ENCODE measurements at regions not wholly inside any gene's neighbourhood (a gene's known extent, or its start where the extent isn't known, plus 50 kb on each side); places are given as distances from the start of the nearest gene placed in this dataset.
A peak's percentile ranks its signal among the peaks of the same experiment; 100 is the strongest.

DNA sequence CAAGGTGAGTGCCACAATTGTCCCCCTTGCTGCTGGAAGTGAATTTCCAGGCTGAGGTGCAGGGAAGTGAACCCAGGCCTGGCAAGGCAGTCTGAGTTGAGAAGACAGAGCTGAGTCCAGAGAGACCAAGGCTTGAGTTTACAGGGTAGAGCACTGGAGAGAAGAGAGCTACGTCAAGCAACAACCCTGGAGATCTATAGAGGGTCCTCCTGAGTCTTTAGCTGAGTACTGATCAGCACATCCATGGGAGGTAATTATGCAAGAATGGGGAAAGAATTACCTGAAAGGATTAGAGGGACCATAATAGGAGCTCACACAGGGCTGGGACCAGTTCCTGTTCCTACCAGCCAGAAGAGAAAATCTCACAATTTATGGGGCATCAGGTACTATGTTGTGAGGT lies 190.7 kb downstream of the NEDD1 start:
- DNase-seq: no peak

DNA sequence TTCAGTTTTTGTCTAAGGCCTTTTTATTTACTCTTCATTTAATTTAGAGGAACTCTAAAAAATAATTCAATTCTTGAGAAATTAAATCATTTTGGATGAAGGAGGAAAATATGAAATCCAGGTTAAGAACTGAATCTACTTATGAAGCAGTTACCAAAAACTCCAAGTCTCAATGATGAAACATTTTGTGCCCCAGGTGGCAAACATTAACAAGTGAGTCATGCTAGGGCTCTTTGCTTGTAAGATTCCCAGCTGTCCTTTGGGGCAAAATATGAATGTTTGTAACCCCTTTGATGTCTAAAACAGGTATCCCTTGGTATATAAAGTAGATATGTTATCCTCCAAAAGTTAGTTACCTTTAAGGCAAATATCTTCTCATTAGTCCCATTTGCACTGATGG lies 202.4 kb downstream of the NEDD1 start:
- DNase-seq: no peak

DNA sequence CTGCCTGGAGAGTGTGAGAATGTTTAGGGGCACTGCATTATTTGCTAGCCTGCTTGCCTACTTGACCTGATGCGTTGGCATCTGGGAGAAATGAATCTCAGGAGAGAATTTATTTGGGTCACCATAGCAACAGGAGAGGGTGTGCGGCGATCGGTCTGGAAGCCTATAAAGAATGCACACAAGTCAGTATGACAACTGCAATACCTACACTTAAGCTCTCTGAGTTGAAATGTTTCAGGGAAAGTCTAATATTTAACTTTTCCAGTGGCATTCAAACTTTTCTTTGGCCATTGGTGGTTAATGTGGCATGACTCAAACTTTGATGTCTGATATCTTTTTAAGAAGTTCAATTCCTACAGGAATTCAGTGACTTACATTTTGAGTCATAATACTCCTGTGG lies 205.1 kb downstream of the NEDD1 start:
- DNase-seq: no peak

DNA sequence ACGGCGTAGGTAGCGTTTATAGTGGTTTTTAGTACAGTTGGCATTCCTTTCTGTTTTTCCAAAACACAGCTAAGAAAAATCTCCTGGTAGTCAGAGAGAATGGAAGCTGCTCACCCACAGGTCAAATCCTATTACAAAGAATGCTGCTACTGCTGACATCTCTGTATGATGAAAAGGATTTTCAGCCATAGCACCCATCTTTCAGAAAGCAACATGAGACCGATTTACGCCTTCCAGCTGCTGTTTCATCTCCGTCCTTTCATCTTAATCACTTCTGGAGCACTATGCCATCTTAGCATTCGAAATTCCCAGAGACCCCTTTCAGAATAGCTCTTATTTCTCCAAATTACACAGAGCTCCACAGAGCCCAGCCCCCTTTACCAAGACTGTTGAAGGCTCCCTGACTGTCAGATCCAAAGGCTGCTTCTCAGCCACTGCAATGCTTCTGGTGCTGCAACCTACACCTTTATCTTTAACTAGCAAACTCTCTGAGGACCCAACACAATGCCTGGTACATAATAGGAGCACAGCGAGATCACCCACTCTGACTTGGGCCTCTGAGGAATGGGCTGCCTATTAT lies 211.8 kb downstream of the NEDD1 start:
- DNase-seq: no peak

DNA sequence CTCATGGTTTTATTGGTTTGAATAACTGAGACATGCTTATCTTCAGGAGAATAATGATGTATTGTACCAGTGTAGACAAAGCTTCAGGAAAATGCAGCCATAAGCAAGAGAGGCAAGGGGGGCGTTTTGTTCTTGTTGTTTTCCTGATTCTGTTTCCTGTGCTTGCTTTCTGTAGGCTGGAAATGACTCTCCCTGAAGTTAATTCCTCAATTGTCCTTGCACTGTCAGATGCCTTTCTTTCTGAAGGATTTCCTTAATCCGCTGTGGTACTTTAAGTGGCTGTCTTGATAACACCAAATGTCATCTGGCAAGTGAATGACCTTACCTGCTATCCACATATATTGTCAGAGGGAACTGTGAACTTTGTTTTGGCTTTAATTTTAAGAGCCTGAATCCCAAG lies 220.0 kb downstream of the NEDD1 start:
- no peak for DNase-seq

DNA sequence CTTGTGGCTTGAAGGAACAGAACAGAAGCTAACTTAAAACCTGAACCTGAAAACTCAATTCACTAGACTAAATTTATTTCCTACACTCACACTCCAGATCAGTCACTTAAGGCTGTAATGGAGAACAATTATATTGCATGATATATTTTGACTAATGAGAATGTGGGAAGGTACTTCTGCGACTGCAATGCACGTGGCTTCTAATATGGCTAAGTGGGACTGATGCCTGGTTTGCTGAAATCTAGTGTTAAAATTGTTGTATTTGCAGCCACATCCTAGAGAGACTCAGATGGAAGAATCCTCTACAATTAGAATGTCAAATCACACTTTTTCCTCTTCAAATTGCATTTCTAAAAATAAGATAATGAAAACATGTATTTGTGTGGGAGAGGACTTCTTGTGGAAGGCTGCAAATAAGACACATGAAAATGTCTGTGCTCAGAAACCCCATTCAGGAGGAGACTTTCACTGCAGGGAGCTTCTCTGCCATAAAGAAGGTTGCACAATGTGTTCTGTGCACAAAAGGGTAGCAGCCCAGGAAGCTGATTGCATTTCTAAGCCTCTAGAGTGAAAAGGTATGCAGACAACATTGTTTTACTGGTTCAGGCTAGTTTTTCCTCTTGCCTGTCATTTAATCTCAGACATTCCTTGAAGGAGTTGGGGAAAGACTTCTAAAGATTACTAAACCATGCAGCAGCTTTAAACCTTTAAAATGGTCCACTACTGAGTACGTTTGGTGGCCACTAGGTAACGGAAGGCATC lies 224.3 kb downstream of the NEDD1 start:
- no peak for DNase-seq

DNA sequence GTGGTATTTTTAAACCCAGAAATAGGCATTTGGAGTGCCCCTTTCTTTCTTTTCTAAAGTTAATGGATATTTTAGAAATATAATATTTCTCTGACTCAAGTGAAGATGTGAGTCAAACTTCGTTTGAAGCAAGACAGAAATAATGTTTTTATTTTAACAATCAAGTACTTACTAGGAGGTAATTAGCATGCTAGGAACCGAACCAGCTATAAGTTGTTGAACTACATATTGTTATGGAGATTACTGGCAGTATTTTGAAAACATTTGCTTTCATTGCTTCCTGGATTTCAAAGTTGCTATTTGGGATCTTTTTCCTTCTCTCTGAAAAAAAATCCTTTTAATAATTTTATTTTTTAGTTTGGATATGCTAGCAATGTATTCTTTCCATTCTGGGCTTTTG lies 225.2 kb downstream of the NEDD1 start:
- no peak for DNase-seq

DNA sequence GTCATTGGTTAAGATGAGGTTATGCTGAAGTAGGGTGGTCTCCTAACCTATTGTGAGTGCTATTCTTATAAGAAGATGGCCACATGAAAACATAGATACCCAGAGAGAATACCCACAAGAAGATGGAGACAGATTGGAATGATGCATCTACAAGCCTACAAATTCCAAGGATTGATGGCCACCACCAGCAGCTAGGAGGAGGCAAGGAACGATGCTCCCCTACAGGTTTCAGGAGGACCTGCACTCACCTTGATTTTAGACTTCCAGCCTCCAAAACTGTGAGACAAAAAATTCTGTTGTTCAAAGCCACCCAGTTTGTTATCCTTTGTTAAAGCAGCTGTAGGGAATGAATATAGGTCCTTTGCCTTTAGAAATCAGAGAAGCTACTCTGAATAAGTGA lies 227.4 kb downstream of the NEDD1 start:
- DNase-seq: no peak

DNA sequence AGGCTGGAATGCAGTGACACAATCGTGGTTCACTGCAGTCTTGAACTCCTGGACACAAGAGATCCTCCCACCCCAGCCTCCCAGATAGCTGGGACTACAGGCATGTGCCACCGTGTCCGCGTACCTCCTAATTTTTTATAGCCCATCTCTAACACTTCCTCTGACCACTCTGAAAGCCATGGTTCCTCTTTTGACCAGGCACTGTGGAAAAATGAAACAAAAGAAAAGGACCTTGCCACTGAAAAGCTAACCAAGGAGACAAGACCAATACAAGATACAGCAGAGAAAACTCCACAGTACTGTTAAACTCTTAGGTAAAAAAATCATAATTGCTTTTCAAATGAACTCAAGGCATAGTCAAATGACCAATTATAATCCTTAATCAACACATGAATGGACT lies 233.3 kb downstream of the NEDD1 start:
- no peak for DNase-seq

DNA sequence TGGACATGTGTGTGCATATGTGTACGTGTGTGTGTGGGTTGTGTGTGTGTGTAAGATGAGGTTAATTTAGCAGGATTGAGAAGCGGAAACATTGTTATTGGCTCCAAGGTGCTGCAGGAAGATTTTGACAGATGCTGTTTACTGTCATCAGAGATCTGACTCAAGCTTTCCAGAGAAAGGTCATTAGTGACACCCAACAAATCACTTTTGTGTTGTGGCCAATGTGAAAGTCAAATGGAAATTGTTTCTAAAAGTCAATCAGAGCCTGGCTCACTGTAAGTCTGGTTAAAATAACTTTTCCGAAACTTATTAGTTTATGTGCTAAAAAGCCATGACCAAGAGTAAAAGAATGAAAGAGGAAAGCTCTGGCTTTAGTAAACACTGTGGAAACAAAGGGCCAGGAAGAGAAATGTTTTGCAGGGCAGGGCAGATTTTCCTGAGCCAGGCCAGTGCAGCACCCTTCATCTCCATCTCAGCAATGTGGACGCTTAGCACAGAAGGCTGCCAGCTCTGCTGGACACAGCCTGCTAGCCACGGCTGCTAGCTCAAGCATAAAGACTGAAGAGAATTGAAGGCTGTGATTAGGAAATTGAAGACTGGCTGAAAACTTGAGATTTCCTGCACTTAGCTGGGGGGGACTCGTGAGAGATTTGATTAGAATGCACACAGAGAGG lies 235.8 kb downstream of the NEDD1 start:
- no peak for DNase-seq

DNA sequence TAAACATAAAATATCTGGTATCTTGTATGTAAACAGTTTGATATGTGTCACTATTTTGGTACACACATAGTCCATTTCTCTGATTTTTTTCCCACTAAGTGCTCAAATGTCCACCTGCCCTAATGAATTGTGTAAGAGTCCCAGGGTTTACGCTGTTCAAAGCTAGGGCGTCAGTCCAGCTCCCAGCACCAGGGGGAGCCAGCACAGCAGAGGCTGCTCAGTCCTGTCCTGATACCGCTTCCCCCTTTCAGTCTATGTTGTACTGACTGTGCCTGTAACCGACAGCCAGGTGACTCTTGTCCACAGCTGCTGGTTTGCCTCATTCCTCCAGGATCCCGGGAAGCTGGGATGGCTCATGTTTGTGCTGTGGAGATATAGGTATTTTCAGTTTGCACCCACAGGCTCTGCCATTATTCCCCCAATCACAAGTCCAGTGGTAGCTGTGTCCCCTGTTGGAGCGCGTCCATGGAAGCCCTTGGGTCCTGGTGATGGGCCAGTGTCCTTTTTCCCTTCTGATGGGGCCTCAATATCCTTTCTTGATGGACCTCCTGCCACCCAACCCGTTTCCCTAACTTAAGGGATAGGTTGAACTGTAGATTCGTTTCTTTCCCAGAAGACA lies 242.0 kb downstream of the NEDD1 start:
- DNase-seq: peak in 3 of 4 experiments; percentile 1 to 2 (median 1)

DNA sequence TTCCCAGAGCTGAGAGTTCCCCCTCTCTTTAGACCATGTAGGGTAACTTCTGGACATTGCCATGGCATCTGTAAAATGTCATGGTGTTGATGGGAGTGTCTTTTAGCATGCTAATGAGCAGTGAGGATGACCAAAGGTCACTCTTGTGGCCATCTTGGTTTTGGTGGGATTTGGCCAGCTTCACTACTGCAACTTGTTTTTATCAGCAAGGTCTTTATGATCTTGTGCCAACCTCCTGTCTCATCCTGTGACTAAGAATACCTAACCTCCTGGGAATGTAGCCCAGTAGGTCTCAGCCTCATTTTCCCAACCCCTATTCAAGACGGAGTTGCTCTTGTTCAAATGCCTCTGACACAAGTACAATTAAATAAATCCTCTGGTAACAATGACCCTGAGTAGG lies 244.4 kb downstream of the NEDD1 start:
- no peak for DNase-seq

DNA sequence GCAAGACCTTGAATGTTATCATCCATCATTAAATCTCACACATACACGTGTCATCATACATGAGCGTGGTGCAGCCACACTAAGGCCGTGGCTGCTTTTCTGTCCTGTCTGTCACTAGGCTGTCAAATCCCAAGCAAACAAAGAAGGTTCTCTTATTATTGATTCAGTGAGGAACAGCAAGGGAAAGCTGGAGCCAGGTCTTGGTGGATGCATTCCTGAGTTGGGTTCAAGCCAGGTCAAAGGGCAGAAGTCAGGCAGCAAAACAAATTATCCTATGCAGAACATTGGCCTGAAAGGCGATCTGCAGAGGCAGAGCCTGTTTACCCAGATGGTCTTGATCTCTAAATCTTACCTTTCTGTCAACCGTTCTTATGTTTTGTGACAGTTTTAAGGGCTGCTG lies 252.3 kb downstream of the NEDD1 start:
- no peak for DNase-seq

DNA sequence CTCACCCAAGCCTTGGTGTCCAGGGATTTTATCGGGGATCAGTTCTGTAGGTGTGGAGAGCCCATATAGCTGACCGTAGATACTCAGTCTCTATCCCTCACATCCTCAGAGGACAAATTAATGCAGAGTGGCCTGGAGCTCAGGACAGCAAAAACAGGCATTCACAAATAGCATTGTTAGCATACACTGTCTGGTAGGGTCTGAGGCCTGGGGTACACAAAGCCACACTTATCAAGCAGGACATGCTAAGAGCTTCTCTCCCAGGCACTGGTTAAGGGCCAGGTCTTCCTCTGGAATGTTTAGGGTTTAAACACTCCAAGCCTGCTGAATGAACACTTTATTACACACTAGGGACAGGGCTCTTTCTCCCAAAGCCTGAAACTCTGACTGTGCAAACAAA lies 253.2 kb downstream of the NEDD1 start:
- no peak for DNase-seq

DNA sequence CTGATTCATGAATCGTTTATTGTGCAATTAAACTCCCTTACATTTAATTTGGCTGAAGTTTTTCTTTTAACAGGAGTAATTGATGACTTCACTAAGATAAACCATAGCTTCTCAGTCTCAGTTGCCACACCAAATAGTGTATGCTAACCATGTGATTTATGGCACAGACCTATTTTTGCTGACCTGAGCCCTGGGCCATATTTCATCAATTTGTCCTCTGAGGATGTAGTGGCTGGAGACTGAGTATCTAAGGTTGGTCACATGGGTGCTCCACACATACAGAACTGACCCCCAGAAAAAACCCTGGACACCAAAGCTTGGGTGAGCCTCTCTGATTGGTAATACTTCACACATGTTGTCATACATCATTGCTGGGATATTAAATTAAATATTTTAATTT lies 255.1 kb downstream of the NEDD1 start:
- DNase-seq: no peak

DNA sequence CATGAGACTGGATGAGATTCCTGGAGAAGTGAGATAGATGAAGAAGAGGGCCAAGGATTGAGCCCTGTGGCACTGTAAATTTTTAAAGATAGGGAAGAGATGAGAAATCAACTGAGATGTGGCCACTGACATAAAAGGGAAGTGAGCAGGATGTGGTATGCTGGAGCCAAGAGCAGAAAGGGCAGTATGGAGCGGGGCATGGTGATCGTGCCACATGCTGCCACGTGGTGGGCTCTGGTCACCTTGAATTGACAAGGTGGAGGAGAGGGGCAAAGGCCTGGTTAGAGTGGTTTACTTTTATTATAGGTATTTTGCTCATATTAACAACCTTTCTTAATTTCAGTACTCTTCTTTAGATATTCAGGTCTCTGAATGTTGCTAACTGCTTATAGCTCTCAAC lies 257.9 kb downstream of the NEDD1 start:
- no peak for DNase-seq

DNA sequence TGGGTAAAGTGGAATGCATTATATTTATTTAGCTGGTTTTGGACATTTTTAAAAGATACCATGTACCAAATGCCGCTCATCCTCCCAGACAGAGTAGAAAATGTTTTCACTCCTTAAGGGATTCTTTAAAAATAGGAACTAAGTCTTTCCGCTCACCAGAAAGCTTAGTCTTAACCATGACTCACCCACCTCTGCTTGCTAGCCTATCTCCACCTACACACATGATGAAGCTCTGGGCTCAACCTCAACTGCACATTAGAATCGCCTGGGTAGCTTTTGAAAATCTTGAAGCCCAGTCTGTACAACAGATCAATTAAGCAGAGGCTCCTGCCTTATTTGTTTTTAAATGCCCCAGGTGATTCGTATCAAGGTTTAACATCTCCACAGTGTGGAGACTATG lies 260.5 kb downstream of the NEDD1 start:
- no peak for DNase-seq

DNA sequence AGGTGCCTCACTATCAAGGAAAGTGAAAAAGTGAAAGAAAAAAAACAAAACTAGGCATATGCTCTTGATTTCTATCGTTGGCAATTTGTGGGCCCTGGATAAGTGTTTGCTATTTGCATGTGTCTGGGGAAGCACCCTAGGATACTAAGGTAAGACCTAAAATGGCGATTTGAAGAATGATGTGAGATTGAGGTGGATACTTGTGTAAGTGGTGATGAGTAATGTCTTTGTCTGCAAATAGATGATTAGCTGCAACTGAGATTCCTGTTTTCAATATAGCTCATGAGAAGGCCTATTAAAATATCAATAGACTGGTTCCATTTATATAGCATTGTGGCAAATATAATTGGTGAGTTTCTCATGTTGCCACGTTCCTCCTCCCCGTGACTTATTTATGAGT lies 261.7 kb downstream of the NEDD1 start:
- DNase-seq: no peak

DNA sequence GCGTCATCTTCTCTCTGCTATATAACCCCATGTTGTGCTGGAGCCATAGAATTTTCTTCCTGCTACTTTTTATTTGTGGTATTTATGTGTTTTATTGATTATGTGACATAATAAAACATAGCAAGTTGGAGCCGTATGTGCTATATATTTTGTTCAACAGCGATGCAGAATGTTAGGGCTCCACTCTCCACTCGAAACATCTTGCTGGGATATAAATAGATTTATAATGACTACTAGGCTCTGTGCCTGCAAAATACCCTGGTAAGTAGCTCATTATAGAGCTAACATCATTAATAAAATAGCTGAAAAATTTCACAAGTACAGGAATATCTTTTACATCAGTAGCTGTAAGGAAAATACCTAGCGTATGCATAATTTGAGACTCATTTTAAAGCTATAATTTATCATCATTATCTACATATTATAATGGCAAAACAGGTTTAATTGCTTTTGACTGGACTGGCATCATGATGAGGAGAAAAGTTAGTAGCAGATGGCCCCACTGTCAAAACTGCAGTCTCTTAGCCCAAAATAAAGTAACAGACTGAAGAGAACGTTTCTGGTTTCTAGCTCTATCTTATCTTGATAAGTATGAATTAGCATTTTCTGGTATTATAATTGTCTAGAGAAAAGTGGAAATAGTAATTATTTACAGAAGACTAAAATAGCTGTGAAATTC lies 263.0 kb downstream of the NEDD1 start:
- no peak for DNase-seq

DNA sequence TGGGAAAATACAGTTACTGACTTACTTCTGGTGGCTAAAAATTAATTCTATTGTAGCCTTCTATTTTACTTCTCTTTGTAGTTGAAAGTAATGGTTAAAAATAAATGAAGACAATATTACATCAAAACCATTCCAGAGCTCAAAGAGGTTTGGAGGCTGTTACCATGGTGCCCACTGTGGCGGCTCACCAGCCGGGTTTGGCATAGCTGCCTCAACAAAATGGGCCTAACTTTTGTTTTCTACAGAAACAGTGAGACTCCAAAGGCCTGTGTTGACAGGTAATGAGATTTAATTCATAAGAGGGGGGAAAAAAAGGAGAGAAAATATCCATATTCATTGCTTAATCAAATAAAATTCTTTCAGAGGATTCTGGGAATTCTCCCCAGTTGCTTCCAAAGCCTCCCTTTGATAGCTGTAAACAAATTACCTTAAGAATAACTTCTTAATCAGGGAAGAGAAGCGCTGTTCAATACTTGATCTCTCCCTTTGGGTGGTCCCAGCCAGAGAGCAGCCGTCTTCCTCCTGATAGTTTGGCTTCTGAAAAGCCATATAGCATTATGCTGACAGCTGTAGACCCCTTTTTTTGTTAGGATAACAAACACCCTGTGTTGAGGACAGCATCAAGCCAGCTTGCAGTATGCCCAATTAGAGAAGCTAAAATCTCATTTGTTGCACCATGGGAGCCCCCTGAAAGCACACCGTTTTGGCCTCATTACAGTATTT lies 266.8 kb downstream of the NEDD1 start:
- no peak for DNase-seq

DNA sequence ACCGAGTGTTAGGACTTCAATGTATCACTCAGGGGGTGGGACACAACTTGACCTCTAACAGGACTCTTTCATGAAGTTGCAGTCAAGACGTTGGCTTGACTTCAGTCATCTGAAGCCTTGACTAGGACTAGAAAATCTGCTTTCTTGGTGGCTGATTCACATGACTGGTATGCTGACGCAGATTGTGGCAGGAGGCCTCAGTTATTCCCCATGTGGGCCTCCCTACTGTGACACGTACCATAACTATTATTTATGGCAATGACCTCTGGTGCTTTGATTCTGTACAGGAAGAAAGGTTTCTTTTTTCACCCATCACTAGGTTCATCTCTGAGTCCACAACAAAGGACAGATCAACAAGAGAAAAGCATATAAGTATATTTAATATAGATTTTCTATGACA lies 270.4 kb downstream of the NEDD1 start:
- no peak for DNase-seq

DNA sequence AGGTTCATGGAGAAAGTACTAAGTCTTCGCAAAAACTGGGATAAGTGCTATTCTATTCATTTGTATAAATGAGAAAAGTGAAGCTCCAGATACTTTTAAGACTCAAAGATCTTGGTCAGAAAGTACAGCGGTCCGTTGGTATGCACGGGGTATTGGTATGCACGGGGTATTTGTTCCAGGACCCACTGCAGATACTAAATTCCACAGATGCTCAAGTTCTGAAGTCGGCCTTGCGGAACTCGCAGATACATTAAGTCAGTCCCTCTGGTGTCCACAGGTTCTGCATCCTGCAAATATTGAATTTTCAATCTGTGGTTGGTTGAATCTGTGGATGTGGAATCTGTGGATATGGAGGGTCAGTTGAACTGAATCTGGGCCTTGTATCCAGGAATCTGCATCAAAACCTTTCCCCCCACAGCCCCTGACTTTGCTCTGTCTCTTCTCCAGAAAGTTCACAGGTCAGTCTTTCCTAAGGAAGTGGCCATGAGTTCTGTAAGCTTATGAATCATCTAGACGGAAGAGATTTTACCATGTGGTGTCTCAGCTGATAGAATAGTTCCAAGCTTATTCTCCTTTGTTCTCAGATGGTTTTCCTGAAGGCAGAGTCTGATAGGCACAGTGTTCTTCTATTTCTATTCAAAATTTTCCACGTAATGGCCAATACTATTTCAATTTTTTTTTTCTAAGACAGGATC lies 274.7 kb downstream of the NEDD1 start:
- DNase-seq: no peak
